ENCODE measurements at regions not wholly inside any gene's neighbourhood (a gene's known extent, or its start where the extent isn't known, plus 50 kb on each side); places are given as distances from the start of the nearest gene placed in this dataset.
"Not testable (repeated sequence)": the region's sequence is repeated elsewhere in the genome, so short reads cannot be mapped to it uniquely, and the experiment has no call there.

DNA sequence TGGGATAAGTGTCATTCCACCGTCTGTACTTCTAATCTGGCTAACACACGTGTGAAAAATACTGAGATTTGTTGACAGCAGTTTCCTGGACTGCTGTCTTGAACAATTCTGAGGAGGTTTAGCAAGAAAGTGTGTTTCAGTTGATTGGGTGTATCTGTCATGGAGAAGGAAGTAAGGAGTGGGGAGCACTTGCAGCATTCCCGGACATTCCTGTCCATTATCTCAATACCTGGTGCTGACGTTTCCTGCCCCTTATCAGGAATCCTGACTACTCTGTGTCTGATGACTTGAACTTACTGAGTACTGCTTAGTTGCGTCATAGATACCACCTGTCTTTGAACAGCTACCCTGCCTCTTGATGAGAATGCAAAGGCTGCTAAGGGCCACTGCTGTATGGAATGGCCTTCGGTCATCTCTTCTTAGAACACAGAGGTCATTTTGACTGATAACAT is 72.0 kb upstream of the VKORC1L1 start:
- Histone ChIP-seq H3K36me3 (ENCODE audit: control insufficient read depth, insufficient read depth, low read length) (no peaks in the 10 kb centered on the region), H3K4me1 (ENCODE audit: control insufficient read depth, insufficient read depth, low read length) (no peaks in the 10 kb centered on the region), H3K27me3 (ENCODE audit: control insufficient read depth, insufficient read depth, low read length) (no peaks in the 10 kb centered on the region), H3K4me3 (ENCODE audit: low read length) (no peak overlapping the region), H3K9ac (ENCODE audit: low read length) (no peak overlapping the region), H3K9me3 (ENCODE audit: control insufficient read depth, low read length) (no peaks in the 10 kb centered on the region)

GRCh38 chr7:65804887-65805286 is 68.0 kb upstream of the VKORC1L1 start:
- H3K27me3 ChIP-seq (ENCODE audit: control insufficient read depth, insufficient read depth, low read length), result no peaks in the 10 kb centered on the region
- H3K9ac ChIP-seq (ENCODE audit: low read length), result no peak overlapping the region
- no peaks in the 10 kb centered on the region for H3K9me3 ChIP-seq (ENCODE audit: control insufficient read depth, low read length)
- H3K4me1 ChIP-seq (ENCODE audit: control insufficient read depth, insufficient read depth, low read length), result no peaks in the 10 kb centered on the region
- no peaks in the 10 kb centered on the region for H3K36me3 ChIP-seq (ENCODE audit: control insufficient read depth, insufficient read depth, low read length)
- H3K4me3 ChIP-seq (ENCODE audit: low read length), result no peak overlapping the region

GRCh38 chr7:65807067-65807466 is 65.8 kb upstream of the VKORC1L1 start:
- H3K36me3 ChIP-seq (ENCODE audit: control insufficient read depth, insufficient read depth, low read length); H3K9me3 ChIP-seq (ENCODE audit: control insufficient read depth, low read length); H3K4me3 ChIP-seq (ENCODE audit: low read length); H3K9ac ChIP-seq (ENCODE audit: low read length); H3K4me1 ChIP-seq (ENCODE audit: control insufficient read depth, insufficient read depth, low read length); H3K27me3 ChIP-seq (ENCODE audit: control insufficient read depth, insufficient read depth, low read length): not testable (repeated sequence)

DNA sequence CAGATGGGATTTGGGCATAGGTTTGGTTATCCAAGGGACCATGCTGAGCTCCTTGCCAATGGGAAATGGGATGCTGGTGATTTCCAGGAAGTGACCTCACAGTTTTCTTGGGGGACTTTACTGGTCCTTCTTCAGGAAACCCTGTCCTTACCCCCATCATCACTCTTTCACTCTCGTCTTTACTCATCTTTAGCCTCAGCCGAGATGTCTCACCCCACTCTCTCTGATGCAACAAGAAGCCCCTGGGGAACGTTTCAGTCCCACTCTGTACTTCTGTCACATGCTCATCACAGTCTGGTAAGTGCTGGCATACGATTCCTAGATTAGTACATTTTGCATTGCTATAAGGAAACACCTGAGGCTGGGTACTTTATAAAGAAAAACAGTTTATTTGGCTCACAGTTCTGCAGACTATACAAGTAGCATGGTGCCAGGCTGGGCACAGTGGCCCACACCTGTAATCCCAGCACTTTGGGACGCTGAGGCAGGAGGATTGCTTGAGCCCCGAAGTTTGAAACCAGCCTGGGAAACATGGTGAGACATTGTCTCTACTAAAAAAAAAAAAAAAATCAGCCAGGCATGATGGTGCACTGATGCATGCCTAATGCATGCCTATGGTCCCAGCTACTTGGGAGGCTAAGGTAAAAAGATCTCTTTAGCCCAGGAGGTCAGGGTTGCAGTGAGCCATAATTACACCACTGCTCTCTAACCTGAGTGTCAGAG is 63.5 kb upstream of the VKORC1L1 start:
- Histone ChIP-seq H3K36me3 (ENCODE audit: control insufficient read depth, insufficient read depth, low read length) (no peaks in the 10 kb centered on the region), H3K27me3 (ENCODE audit: control insufficient read depth, insufficient read depth, low read length) (no peaks in the 10 kb centered on the region), H3K4me1 (ENCODE audit: control insufficient read depth, insufficient read depth, low read length) (no peaks in the 10 kb centered on the region), H3K4me3 (ENCODE audit: low read length) (no peak overlapping the region), H3K9ac (ENCODE audit: low read length) (no peak overlapping the region), H3K9me3 (ENCODE audit: control insufficient read depth, low read length) (no peaks in the 10 kb centered on the region)

- Histone ChIP-seq H3K36me3 (ENCODE audit: control insufficient read depth, insufficient read depth, low read length) (no peaks in the 10 kb centered on the region), H3K27me3 (ENCODE audit: control insufficient read depth, insufficient read depth, low read length) (no peaks in the 10 kb centered on the region), H3K9me3 (ENCODE audit: control insufficient read depth, low read length) (no peaks in the 10 kb centered on the region), H3K9ac (ENCODE audit: low read length) (no peak overlapping the region), H3K4me1 (ENCODE audit: control insufficient read depth, insufficient read depth, low read length) (no peaks in the 10 kb centered on the region), H3K4me3 (ENCODE audit: low read length) (no peak overlapping the region)
Observed at GRCh38 chr7:65809982-65810288, 62.9 kb upstream of the VKORC1L1 start.

- H3K4me1 ChIP-seq (ENCODE audit: control insufficient read depth, insufficient read depth, low read length), result no peaks in the 10 kb centered on the region
- no peak overlapping the region for H3K9ac ChIP-seq (ENCODE audit: low read length)
- no peaks in the 10 kb centered on the region for H3K27me3 ChIP-seq (ENCODE audit: control insufficient read depth, insufficient read depth, low read length)
- no peak overlapping the region for H3K4me3 ChIP-seq (ENCODE audit: low read length)
- H3K36me3 ChIP-seq (ENCODE audit: control insufficient read depth, insufficient read depth, low read length), result no peaks in the 10 kb centered on the region
- no peaks in the 10 kb centered on the region for H3K9me3 ChIP-seq (ENCODE audit: control insufficient read depth, low read length)
Observed at GRCh38 chr7:65812281-65812680, 60.6 kb upstream of the VKORC1L1 start.

GRCh38 chr7:65814556-65815167 is 58.2 kb upstream of the VKORC1L1 start:
- not testable (repeated sequence) for H3K9ac ChIP-seq (ENCODE audit: low read length); H3K36me3 ChIP-seq (ENCODE audit: control insufficient read depth, insufficient read depth, low read length); H3K9me3 ChIP-seq (ENCODE audit: control insufficient read depth, low read length); H3K27me3 ChIP-seq (ENCODE audit: control insufficient read depth, insufficient read depth, low read length); H3K4me1 ChIP-seq (ENCODE audit: control insufficient read depth, insufficient read depth, low read length); H3K4me3 ChIP-seq (ENCODE audit: low read length)

DNA sequence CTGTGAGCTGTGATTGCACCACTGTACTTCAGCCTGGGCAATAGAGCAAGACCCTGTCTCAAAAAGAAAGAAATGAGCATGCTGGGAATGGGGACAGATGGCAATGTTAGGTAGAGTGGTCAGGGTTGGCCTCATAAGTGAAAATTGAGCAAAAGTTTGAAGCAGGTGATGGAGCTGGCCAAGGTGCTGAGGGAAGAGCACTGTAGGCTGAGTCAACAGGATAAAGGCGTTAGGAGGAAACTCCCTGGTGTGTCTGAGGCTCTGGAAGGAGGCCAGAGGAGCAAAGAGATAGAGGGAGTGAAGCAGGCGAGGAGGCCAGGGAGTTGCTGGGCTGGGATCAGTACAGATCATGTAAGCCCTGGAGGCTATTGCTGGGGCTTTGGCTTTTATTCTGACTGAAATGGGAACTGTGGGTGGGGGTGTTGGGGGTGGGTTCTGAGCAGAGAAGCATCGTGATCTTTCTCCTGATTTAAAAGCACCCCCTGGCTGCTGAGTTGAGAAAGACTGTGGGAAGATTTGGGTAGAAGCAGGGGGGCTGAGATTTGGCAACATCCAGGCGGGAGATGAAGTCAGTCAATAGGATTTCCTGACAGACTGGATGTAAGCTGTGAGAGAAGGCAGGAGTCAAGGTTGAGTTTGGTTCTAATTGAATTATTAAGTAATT is 52.5 kb upstream of the VKORC1L1 start:
- H3K36me3 ChIP-seq (ENCODE audit: control insufficient read depth, insufficient read depth, low read length), result no peaks in the 10 kb centered on the region
- H3K27me3 ChIP-seq (ENCODE audit: control insufficient read depth, insufficient read depth, low read length), result no peaks in the 10 kb centered on the region
- H3K9ac ChIP-seq (ENCODE audit: low read length), result no peak overlapping the region
- no peaks in the 10 kb centered on the region for H3K9me3 ChIP-seq (ENCODE audit: control insufficient read depth, low read length)
- no peaks in the 10 kb centered on the region for H3K4me1 ChIP-seq (ENCODE audit: control insufficient read depth, insufficient read depth, low read length)
- no peak overlapping the region for H3K4me3 ChIP-seq (ENCODE audit: low read length)

Measured in mucosa of stomach (tissue), 1 donor.